ENCODE measurements at regions not wholly inside any gene's neighbourhood (a gene's known extent, or its start where the extent isn't known, plus 50 kb on each side); places are given as distances from the start of the nearest gene placed in this dataset.

GRCh38 chr16:79811541-79811940 lies 211.0 kb upstream of the MAF start:
- TF ChIP-seq GATA2 (IDR thresholded peaks at IDR 0.05; ENCODE audit: low read depth, low read length), result no peak
- TF ChIP-seq GATA3 (IDR thresholded peaks at IDR 0.05; ENCODE audit: low read depth, low read length), result no peak
